ES-I3 (cell line): ENCODE measurements at regions not wholly inside any gene's neighbourhood (a gene's known extent, or its start where the extent isn't known, plus 50 kb on each side); places are given as distances from the start of the nearest gene placed in this dataset.

Experiments used
- H3K36me3 ChIP-seq: 2 replicates; pipeline ENCODE4 v1.6.1; 2013; ENCODE audit warnings: mild to moderate bottlenecking, low read length, control low read depth, moderate library complexity; ENCODE audit not compliant: insufficient read depth
- H3K4me1 ChIP-seq: 2 replicates; pipeline ENCODE4 v1.6.1; 2013; ENCODE audit warnings: mild to moderate bottlenecking, control low read depth, low read length; ENCODE audit not compliant: insufficient read depth
- H3K9ac ChIP-seq: 2 replicates; pipeline ENCODE4 v1.6.1; 2013; ENCODE audit warnings: low read depth, mild to moderate bottlenecking, low read length, moderate library complexity
- H3K9me3 ChIP-seq: 2 replicates; pipeline ENCODE4 v1.6.1; 2013; ENCODE audit warnings: mild to moderate bottlenecking, low read length, moderate library complexity; ENCODE audit not compliant: control insufficient read depth, insufficient read depth

- H3K36me3 ChIP-seq = no peaks in the 10 kb centered on the region
- no peaks in the 10 kb centered on the region; the same call in 1 of the 2 replicates for H3K9me3 ChIP-seq
- H3K9ac ChIP-seq = no peak overlapping the region
- H3K4me1 ChIP-seq = no peaks in the 10 kb centered on the region; the same call in 1 of the 2 replicates
Measured at GRCh38 chr20:48092596-48093280, 307.5 kb upstream of the SULF2 start.

- H3K4me1 ChIP-seq = no peaks in the 10 kb centered on the region
- no peaks in the 10 kb centered on the region for H3K36me3 ChIP-seq
- H3K9me3 ChIP-seq = no peaks in the 10 kb centered on the region; the same call in 1 of the 2 replicates
Measured at GRCh38 chr20:48090784-48091183, 305.5 kb upstream of the SULF2 start.

GRCh38 chr20:48090314-48090713, 305.0 kb upstream of the SULF2 start:
- no peaks in the 10 kb centered on the region; the same call in 1 of the 2 replicates for H3K9me3 ChIP-seq
- H3K9ac ChIP-seq = no peak overlapping the region
- no peaks in the 10 kb centered on the region for H3K4me1 ChIP-seq
- H3K36me3 ChIP-seq = no peaks in the 10 kb centered on the region

More at GRCh38 chr20:48090784-48091183, 305.5 kb upstream of the SULF2 start:
- H3K9ac ChIP-seq = no peak overlapping the region

GRCh38 chr20:48080583-48080982, 295.3 kb upstream of the SULF2 start:
- peaks cover 3% of the 10 kb centered on the region; the same call in 1 of the 2 replicates for H3K9me3 ChIP-seq
- H3K9ac ChIP-seq = no peak overlapping the region
- H3K36me3 ChIP-seq = no peaks in the 10 kb centered on the region
- no peaks in the 10 kb centered on the region for H3K4me1 ChIP-seq

GRCh38 chr20:48079028-48079427, 293.7 kb upstream of the SULF2 start:
- Histone ChIP-seq H3K36me3 (no peaks in the 10 kb centered on the region), H3K9me3 (no peaks in the 10 kb centered on the region), H3K4me1 (no peaks in the 10 kb centered on the region), H3K9ac (no peak overlapping the region)

- no peaks in the 10 kb centered on the region for H3K4me1 ChIP-seq
- H3K36me3 ChIP-seq = no peaks in the 10 kb centered on the region
- no peaks in the 10 kb centered on the region for H3K9me3 ChIP-seq
- H3K9ac ChIP-seq = no peak overlapping the region
Measured at GRCh38 chr20:48076747-48077146, 291.5 kb upstream of the SULF2 start.

- H3K9ac ChIP-seq = no peak overlapping the region
Measured at GRCh38 chr20:48076247-48076646, 291.0 kb upstream of the SULF2 start.

GRCh38 chr20:48075591-48076174, 290.4 kb upstream of the SULF2 start:
- Histone ChIP-seq H3K4me1 (no peaks in the 10 kb centered on the region), H3K36me3 (no peaks in the 10 kb centered on the region), H3K9me3 (no peaks in the 10 kb centered on the region), H3K9ac (no peak overlapping the region)

More at GRCh38 chr20:48076247-48076646, 291.0 kb upstream of the SULF2 start:
- no peaks in the 10 kb centered on the region for H3K9me3 ChIP-seq
- H3K4me1 ChIP-seq = no peaks in the 10 kb centered on the region
- H3K36me3 ChIP-seq = no peaks in the 10 kb centered on the region

GRCh38 chr20:48070991-48071652, 285.8 kb upstream of the SULF2 start:
- H3K9me3 ChIP-seq = no peaks in the 10 kb centered on the region
- H3K4me1 ChIP-seq = no peaks in the 10 kb centered on the region
- no peaks in the 10 kb centered on the region for H3K36me3 ChIP-seq
- H3K9ac ChIP-seq = no peak overlapping the region

GRCh38 chr20:48069596-48069995, 284.3 kb upstream of the SULF2 start:
- H3K4me1 ChIP-seq = no peaks in the 10 kb centered on the region
- no peaks in the 10 kb centered on the region for H3K36me3 ChIP-seq

GRCh38 chr20:48066851-48067250, 281.6 kb upstream of the SULF2 start:
- no peaks in the 10 kb centered on the region for H3K36me3 ChIP-seq
- H3K9me3 ChIP-seq = no peaks in the 10 kb centered on the region; the same call in 1 of the 2 replicates
- no peak overlapping the region for H3K9ac ChIP-seq
- no peaks in the 10 kb centered on the region for H3K4me1 ChIP-seq

More at GRCh38 chr20:48069596-48069995, 284.3 kb upstream of the SULF2 start:
- no peak overlapping the region for H3K9ac ChIP-seq
- H3K9me3 ChIP-seq = no peaks in the 10 kb centered on the region

- no peak overlapping the region for H3K9ac ChIP-seq
Measured at GRCh38 chr20:48066246-48066645, 281.0 kb upstream of the SULF2 start.

GRCh38 chr20:48065833-48066232, 280.6 kb upstream of the SULF2 start:
- Histone ChIP-seq H3K9ac (no peak overlapping the region), H3K36me3 (no peaks in the 10 kb centered on the region), H3K9me3 (no peaks in the 10 kb centered on the region; the same call in 1 of the 2 replicates), H3K4me1 (no peaks in the 10 kb centered on the region)

More at GRCh38 chr20:48066246-48066645, 281.0 kb upstream of the SULF2 start:
- no peaks in the 10 kb centered on the region for H3K36me3 ChIP-seq
- no peaks in the 10 kb centered on the region; the same call in 1 of the 2 replicates for H3K9me3 ChIP-seq
- H3K4me1 ChIP-seq = no peaks in the 10 kb centered on the region

- Histone ChIP-seq H3K4me1 (no peaks in the 10 kb centered on the region), H3K36me3 (no peaks in the 10 kb centered on the region), H3K9ac (no peak overlapping the region)
Measured at GRCh38 chr20:48064929-48065328, 279.6 kb upstream of the SULF2 start.

More at GRCh38 chr20:48064929-48065328, 279.6 kb upstream of the SULF2 start:
- H3K9me3 ChIP-seq = no peaks in the 10 kb centered on the region; the same call in 1 of the 2 replicates
